ENCODE measurements at regions not wholly inside any gene's neighbourhood (a gene's known extent, or its start where the extent isn't known, plus 50 kb on each side); places are given as distances from the start of the nearest gene placed in this dataset.
A peak's percentile ranks its signal among the peaks of the same experiment; 100 is the strongest.
"Not testable (repeated sequence)": the region's sequence is repeated elsewhere in the genome, so short reads cannot be mapped to it uniquely, and the experiment has no call there.

DNA sequence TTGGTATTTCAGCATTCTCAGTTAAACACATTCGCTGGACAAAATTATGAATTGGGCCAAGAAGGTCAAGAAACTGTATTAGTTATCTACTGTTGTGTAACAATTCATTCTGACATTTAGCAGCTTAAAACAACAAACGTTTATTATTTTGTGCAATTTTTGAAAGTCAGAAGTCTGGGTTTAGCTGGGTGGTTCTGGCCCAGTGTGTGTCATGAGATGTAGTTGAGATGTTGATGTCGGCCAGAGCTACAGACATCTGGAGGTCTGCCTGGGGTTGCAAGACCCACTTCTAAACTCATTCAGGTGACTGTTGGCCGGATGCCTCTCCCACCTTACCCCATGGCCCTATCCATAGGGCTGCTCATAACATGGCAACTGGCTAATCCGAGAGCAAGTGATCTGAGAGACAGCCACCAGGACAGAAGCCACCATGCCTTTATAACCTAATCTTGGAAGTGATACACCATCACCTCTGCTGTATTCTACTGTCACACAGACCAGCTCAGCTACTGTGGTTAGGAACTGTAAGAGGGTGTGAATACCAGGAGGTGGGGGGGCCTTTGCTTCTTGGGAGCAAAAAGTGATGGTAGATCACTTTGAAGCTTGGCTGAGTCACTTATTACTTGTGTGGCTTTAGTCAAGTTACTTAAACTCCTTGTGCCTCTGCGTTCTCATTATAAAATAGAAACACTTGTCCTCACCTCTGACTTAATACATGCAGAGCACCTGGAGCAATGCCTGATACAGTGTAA lies 217.0 kb upstream of the MYLIP start:
- Histone ChIP-seq H3K4me3 (ENCODE audit: low read depth in 1 of 2, low read length in 2 of 2) (no peak overlapping the region), H3K36me3 (ENCODE audit: control insufficient read depth in 2 of 2, insufficient read depth in 2 of 2, low read length in 1 of 2) (no peaks in the 10 kb centered on the region), H3K9me3 (ENCODE audit: control insufficient read depth in 2 of 2, insufficient read depth in 1 of 2, low read depth in 1 of 2, low read length in 1 of 2) (no peaks in the 10 kb centered on the region), H3K4me1 (ENCODE audit: control insufficient read depth in 2 of 2, insufficient read depth in 2 of 2, low read length in 1 of 2) (peaks cover 0 to 3% of the 10 kb centered on the region in 2 donors), H3K27me3 (ENCODE audit: control insufficient read depth in 1 of 2, insufficient read depth in 2 of 2, low read length in 2 of 2) (no peaks in the 10 kb centered on the region), H3K27ac (ENCODE audit: low read depth in 2 of 2, low read length in 1 of 2) (no peak overlapping the region)
- WGBS, 2 donors = 86 to 87% methylated on average over 6 of the region's 6 CpGs

DNA sequence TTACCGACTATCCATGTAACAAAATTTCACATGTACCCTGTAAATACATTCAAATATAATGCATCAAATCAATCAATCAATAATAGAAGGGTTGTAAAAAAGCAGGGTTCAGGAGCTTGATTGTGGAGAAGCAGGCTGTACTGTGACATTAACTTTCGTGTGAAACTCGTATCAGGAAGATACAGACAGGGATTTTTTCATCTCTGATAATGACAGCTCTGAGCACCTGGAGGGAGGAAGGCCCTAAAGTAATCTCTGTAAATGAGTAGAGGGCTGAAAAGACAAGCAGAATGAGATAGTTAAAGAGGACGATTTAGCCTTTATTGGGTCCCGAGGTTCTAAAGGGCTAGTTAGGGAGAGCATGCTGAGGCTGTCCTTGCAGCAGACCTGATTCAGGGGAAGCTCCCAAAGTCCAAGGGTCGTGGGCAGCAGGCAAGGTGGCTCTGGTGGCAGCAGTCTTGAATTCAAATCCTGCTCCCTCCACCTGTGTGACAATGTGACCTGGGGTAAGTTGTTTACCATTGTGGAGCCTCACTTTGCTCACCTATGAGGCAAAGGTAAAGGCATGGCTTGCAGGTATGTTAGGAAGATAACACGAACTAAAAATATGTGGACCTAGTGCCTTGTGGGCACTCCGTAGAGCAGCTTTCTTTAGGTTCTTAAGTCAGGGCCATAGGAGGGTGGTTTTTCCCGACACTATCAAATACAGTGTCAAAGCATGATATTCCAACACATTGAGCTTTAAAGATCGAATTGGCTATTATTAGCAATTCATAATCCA lies 219.4 kb upstream of the MYLIP start:
- 83 to 86% methylated on average over 10 of the region's 10 CpGs for WGBS, 2 donors
- no peaks in the 10 kb centered on the region for H3K27me3 ChIP-seq (ENCODE audit: control insufficient read depth in 1 of 2, insufficient read depth in 2 of 2, low read length in 2 of 2)
- no peak overlapping the region for H3K4me3 ChIP-seq (ENCODE audit: low read depth in 1 of 2, low read length in 2 of 2)
- H3K36me3 ChIP-seq (ENCODE audit: control insufficient read depth in 2 of 2, insufficient read depth in 2 of 2, low read length in 1 of 2) = no peaks in the 10 kb centered on the region
- H3K27ac ChIP-seq (ENCODE audit: low read depth in 2 of 2, low read length in 1 of 2) = no peak overlapping the region
- H3K4me1 ChIP-seq (ENCODE audit: control insufficient read depth in 2 of 2, insufficient read depth in 2 of 2, low read length in 1 of 2) = peaks cover 0 to 3% of the 10 kb centered on the region in 2 donors
- H3K9me3 ChIP-seq (ENCODE audit: control insufficient read depth in 2 of 2, insufficient read depth in 1 of 2, low read depth in 1 of 2, low read length in 1 of 2) = no peaks in the 10 kb centered on the region

DNA sequence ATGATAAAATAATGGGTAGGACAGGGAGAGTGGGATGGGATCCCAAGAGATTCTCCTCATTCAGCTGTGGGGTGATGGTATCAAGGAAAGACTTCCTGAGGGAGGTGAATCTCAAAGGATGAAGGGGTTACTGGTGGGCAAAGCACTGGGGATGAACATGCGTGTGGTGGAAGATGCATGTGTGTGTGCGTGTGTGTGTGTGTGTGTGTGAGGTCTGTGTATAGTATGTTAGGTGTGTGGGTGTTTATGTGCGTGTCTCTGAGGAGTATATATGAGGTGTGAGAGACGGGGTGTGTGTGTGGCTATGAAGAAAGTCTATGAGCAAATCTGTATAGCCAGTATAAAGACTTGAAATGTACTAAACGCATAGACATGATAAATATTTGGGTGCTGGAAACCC lies 220.0 kb upstream of the MYLIP start:
- Histone ChIP-seq H3K4me3 (ENCODE audit: low read depth in 1 of 2, low read length in 2 of 2) (no peak overlapping the region), H3K27ac (ENCODE audit: low read depth in 2 of 2, low read length in 1 of 2) (no peak overlapping the region)
- WGBS, 2 donors = 89 to 90% methylated on average over 5 of the region's 5 CpGs

DNA sequence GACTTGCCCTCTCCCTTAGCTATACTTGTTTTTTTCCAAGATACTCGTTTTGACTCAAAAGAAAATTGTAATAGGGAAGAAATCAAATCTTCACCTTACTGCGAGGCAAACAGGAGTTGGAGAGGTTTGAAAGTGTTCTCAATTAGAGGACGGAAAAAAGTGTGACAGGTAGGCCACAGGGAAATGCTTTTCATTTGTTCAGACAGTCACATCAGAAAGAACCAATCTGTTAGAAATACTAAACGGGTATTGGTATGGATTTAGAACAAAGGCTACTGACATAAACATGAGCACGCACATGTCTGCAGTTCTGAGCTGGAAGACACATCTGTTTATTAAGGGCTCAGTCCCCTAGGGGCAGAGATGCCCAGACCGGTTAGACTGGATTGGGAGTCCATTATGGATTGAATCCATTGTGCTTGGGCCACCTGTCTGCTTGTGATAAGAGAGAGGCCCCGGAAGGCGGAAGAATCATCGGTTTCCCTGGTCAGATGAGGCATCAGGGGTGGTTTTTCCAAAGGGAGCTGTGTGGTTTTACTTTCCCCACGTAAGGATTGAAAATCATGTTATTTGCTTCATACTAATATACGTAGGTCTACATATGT lies 220.9 kb upstream of the MYLIP start:
- no peaks in the 10 kb centered on the region for H3K36me3 ChIP-seq (ENCODE audit: control insufficient read depth in 2 of 2, insufficient read depth in 2 of 2, low read length in 1 of 2)
- H3K27ac ChIP-seq (ENCODE audit: low read depth in 2 of 2, low read length in 1 of 2) = peak overlapping the region; percentile 3 to 4
- 46 to 52% methylated on average over 11 of the region's 11 CpGs for WGBS, 2 donors
- no peaks in the 10 kb centered on the region for H3K27me3 ChIP-seq (ENCODE audit: control insufficient read depth in 1 of 2, insufficient read depth in 2 of 2, low read length in 2 of 2)
- peak overlapping the region in 1 of 2 donors; percentile 7 for H3K4me3 ChIP-seq (ENCODE audit: low read depth in 1 of 2, low read length in 2 of 2)
- no peaks in the 10 kb centered on the region for H3K9me3 ChIP-seq (ENCODE audit: control insufficient read depth in 2 of 2, insufficient read depth in 1 of 2, low read depth in 1 of 2, low read length in 1 of 2)
- peaks cover 0 to 3% of the 10 kb centered on the region in 2 donors for H3K4me1 ChIP-seq (ENCODE audit: control insufficient read depth in 2 of 2, insufficient read depth in 2 of 2, low read length in 1 of 2)

More for the DNA sequence above, 220.0 kb upstream of the MYLIP start:
- Histone ChIP-seq H3K36me3 (ENCODE audit: control insufficient read depth in 2 of 2, insufficient read depth in 2 of 2, low read length in 1 of 2) (no peaks in the 10 kb centered on the region), H3K4me1 (ENCODE audit: control insufficient read depth in 2 of 2, insufficient read depth in 2 of 2, low read length in 1 of 2) (peaks cover 0 to 3% of the 10 kb centered on the region in 2 donors), H3K27me3 (ENCODE audit: control insufficient read depth in 1 of 2, insufficient read depth in 2 of 2, low read length in 2 of 2) (no peaks in the 10 kb centered on the region), H3K9me3 (ENCODE audit: control insufficient read depth in 2 of 2, insufficient read depth in 1 of 2, low read depth in 1 of 2, low read length in 1 of 2) (no peaks in the 10 kb centered on the region)

GRCh38 chr6:15907220-15907913 lies 221.5 kb upstream of the MYLIP start:
- not testable (repeated sequence) for H3K9me3 ChIP-seq (ENCODE audit: control insufficient read depth in 2 of 2, insufficient read depth in 1 of 2, low read depth in 1 of 2, low read length in 1 of 2); H3K27me3 ChIP-seq (ENCODE audit: control insufficient read depth in 1 of 2, insufficient read depth in 2 of 2, low read length in 2 of 2); H3K4me1 ChIP-seq (ENCODE audit: control insufficient read depth in 2 of 2, insufficient read depth in 2 of 2, low read length in 1 of 2); H3K36me3 ChIP-seq (ENCODE audit: control insufficient read depth in 2 of 2, insufficient read depth in 2 of 2, low read length in 1 of 2)
- Histone ChIP-seq H3K27ac (ENCODE audit: low read depth in 2 of 2, low read length in 1 of 2) (peak overlapping the region in 1 of 2 donors; percentile 3), H3K4me3 (ENCODE audit: low read depth in 1 of 2, low read length in 2 of 2) (peak overlapping the region in 1 of 2 donors; percentile 7)
- 59 to 65% methylated on average over 7 of the region's 7 CpGs for WGBS, 2 donors

- WGBS, 2 donors = 90 to 94% methylated on average over 10 of the region's 10 CpGs
- no peak overlapping the region for H3K27ac ChIP-seq (ENCODE audit: low read depth in 2 of 2, low read length in 1 of 2)
These were observed 222.4 kb upstream of the MYLIP start for GRCh38 chr6:15906420-15907016.

GRCh38 chr6:15905488-15906419 lies 223.1 kb upstream of the MYLIP start:
- Histone ChIP-seq H3K9me3 (ENCODE audit: control insufficient read depth in 2 of 2, insufficient read depth in 1 of 2, low read depth in 1 of 2, low read length in 1 of 2) (no peaks in the 10 kb centered on the region), H3K27me3 (ENCODE audit: control insufficient read depth in 1 of 2, insufficient read depth in 2 of 2, low read length in 2 of 2) (no peaks in the 10 kb centered on the region), H3K4me1 (ENCODE audit: control insufficient read depth in 2 of 2, insufficient read depth in 2 of 2, low read length in 1 of 2) (peaks cover 0 to 3% of the 10 kb centered on the region in 2 donors), H3K36me3 (ENCODE audit: control insufficient read depth in 2 of 2, insufficient read depth in 2 of 2, low read length in 1 of 2) (no peaks in the 10 kb centered on the region), H3K27ac (ENCODE audit: low read depth in 2 of 2, low read length in 1 of 2) (no peak overlapping the region), H3K4me3 (ENCODE audit: low read depth in 1 of 2, low read length in 2 of 2) (no peak overlapping the region)
- 80 to 86% methylated on average over 8 of the region's 8 CpGs for WGBS, 2 donors

More at GRCh38 chr6:15906420-15907016, 222.4 kb upstream of the MYLIP start:
- no peaks in the 10 kb centered on the region for H3K9me3 ChIP-seq (ENCODE audit: control insufficient read depth in 2 of 2, insufficient read depth in 1 of 2, low read depth in 1 of 2, low read length in 1 of 2)
- no peaks in the 10 kb centered on the region for H3K27me3 ChIP-seq (ENCODE audit: control insufficient read depth in 1 of 2, insufficient read depth in 2 of 2, low read length in 2 of 2)
- H3K36me3 ChIP-seq (ENCODE audit: control insufficient read depth in 2 of 2, insufficient read depth in 2 of 2, low read length in 1 of 2) = no peaks in the 10 kb centered on the region
- H3K4me1 ChIP-seq (ENCODE audit: control insufficient read depth in 2 of 2, insufficient read depth in 2 of 2, low read length in 1 of 2) = peaks cover 0 to 3% of the 10 kb centered on the region in 2 donors
- no peak overlapping the region for H3K4me3 ChIP-seq (ENCODE audit: low read depth in 1 of 2, low read length in 2 of 2)

- Histone ChIP-seq H3K4me3 (ENCODE audit: low read depth in 1 of 2, low read length in 2 of 2) (no peak overlapping the region), H3K36me3 (ENCODE audit: control insufficient read depth in 2 of 2, insufficient read depth in 2 of 2, low read length in 1 of 2) (no peaks in the 10 kb centered on the region), H3K9me3 (ENCODE audit: control insufficient read depth in 2 of 2, insufficient read depth in 1 of 2, low read depth in 1 of 2, low read length in 1 of 2) (no peaks in the 10 kb centered on the region), H3K4me1 (ENCODE audit: control insufficient read depth in 2 of 2, insufficient read depth in 2 of 2, low read length in 1 of 2) (peaks cover 0 to 3% of the 10 kb centered on the region in 2 donors), H3K27ac (ENCODE audit: low read depth in 2 of 2, low read length in 1 of 2) (no peak overlapping the region), H3K27me3 (ENCODE audit: control insufficient read depth in 1 of 2, insufficient read depth in 2 of 2, low read length in 2 of 2) (no peaks in the 10 kb centered on the region)
- 85 to 89% methylated on average over 6 of the region's 6 CpGs for WGBS, 2 donors
These were observed 224.1 kb upstream of the MYLIP start for GRCh38 chr6:15904651-15905376.
